ENCODE measurements at regions not wholly inside any gene's neighbourhood (a gene's known extent, or its start where the extent isn't known, plus 50 kb on each side); places are given as distances from the start of the nearest gene placed in this dataset.

DNA sequence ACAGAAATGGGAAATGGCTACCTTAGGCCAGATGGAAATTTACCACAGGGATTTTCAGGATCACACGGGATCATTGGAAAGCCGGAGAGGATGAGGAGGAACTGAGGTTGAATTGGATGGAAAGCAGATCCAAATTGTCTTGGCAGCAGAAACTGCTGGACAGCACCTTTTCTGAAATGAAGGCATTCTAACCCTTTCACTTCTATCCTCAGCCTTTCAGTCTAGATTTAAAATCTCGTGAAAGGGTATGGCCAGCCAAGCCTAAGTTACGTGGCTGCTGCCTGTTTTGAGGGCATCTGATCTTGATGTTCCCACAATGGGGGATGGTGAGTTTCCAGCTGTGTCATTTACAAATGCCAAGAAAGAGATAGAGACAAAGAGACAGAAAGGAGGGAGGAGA is 358.2 kb downstream of the KIF16B start:
- intact Hi-C loops (cut with micrococcal nuclease) = no loop called here
- no peaks in the 10 kb centered on the region for H3K27me3 Mint-ChIP-seq (ENCODE audit: insufficient read depth, unreplicated experiment)
- DNase-seq (ENCODE audit: unreplicated experiment) = no peak
- H3K27ac Mint-ChIP-seq (ENCODE audit: low read depth, unreplicated experiment) = no peak overlapping the region
- CTCF ChIA-PET = interaction anchor here (0.6 to 0.7 kb wide), 2 partner anchors 14 to 515 kb away, joined by 3 read pairs; no protein-coding TSS in a partner anchor
- TF ChIP-seq, protein P1, sequence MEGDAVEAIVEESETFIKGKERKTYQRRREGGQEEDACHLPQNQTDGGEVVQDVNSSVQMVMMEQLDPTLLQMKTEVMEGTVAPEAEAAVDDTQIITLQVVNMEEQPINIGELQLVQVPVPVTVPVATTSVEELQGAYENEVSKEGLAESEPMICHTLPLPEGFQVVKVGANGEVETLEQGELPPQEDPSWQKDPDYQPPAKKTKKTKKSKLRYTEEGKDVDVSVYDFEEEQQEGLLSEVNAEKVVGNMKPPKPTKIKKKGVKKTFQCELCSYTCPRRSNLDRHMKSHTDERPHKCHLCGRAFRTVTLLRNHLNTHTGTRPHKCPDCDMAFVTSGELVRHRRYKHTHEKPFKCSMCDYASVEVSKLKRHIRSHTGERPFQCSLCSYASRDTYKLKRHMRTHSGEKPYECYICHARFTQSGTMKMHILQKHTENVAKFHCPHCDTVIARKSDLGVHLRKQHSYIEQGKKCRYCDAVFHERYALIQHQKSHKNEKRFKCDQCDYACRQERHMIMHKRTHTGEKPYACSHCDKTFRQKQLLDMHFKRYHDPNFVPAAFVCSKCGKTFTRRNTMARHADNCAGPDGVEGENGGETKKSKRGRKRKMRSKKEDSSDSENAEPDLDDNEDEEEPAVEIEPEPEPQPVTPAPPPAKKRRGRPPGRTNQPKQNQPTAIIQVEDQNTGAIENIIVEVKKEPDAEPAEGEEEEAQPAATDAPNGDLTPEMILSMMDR (IDR thresholded peaks at IDR 0.05; ENCODE audit: unreplicated experiment) = no peak
- POLR2A ChIA-PET = no interaction called here
- H3K4me1 Mint-ChIP-seq (ENCODE audit: insufficient read depth, unreplicated experiment) = no peaks in the 10 kb centered on the region
- H3K4me3 Mint-ChIP-seq (ENCODE audit: unreplicated experiment) = no peak overlapping the region
- peaks cover 8% of the 10 kb centered on the region for H3K9me3 Mint-ChIP-seq (ENCODE audit: unreplicated experiment)
- BruUV-seq (replicated peaks) = no TSS peak
- no peaks in the 10 kb centered on the region for H3K36me3 Mint-ChIP-seq (ENCODE audit: insufficient read depth, unreplicated experiment)

DNA sequence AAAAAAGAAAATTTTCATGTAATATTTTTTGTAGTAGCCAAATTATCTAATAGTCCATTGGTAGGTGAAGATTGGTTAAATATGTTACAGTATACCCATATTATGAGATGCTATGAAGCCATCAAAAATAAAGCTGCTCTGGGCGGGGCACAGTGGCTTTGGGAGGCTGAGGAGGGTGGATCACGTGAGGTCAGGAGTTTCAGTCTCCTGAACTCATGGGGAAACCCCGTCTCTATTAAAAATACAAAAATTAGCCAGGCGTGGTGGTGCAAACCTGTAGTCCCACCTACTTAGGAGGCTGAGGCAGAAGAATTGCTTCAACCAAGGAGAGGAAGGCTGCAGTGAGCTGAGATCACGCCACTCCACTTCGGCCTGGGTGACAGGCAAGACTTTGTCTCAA is 360.5 kb downstream of the KIF16B start:
- H3K36me3 Mint-ChIP-seq (ENCODE audit: insufficient read depth, unreplicated experiment) = no peaks in the 10 kb centered on the region
- no peaks in the 10 kb centered on the region for H3K4me1 Mint-ChIP-seq (ENCODE audit: insufficient read depth, unreplicated experiment)
- ChIA-PET CTCF (interaction anchor here (0.7 kb wide), 1 partner anchor 535 kb away, joined by 3 read pairs; the partner anchor contains the start of gene OTOR), POLR2A (no interaction called here)
- no peaks in the 10 kb centered on the region for H3K27me3 Mint-ChIP-seq (ENCODE audit: insufficient read depth, unreplicated experiment)
- no TSS peak for BruUV-seq (replicated peaks)
- intact Hi-C loops (cut with micrococcal nuclease) = no loop called here
- DNase-seq (ENCODE audit: unreplicated experiment) = no peak
- H3K9me3 Mint-ChIP-seq (ENCODE audit: unreplicated experiment) = peaks cover 14% of the 10 kb centered on the region
- H3K27ac Mint-ChIP-seq (ENCODE audit: low read depth, unreplicated experiment) = no peak overlapping the region
- H3K4me3 Mint-ChIP-seq (ENCODE audit: unreplicated experiment) = no peak overlapping the region
- TF ChIP-seq, protein P1 (IDR thresholded peaks at IDR 0.05; ENCODE audit: unreplicated experiment) = no peak

DNA sequence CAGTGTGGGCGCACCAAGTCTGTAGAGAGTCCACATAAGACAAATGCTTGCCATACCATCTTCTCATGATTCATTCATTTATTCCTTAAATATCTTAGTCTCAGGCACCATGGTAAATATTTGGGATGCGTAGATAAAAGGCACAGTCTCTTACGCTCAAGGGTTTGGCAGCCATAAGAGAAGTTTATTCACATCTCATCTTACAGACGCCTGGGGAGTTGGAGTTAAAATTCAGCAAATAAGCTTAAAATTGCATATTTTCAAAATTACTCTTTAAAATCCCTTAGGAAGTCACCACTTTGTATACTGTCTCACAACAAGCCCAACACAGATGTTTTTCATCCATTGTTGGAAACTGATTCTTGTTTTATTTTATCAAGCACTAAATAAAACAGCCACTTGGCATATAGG is 363.3 kb downstream of the KIF16B start:
- BruUV-seq (replicated peaks) = no TSS peak
- Mint-ChIP-seq H3K9me3 (ENCODE audit: unreplicated experiment) (peaks cover 7% of the 10 kb centered on the region), H3K27me3 (ENCODE audit: insufficient read depth, unreplicated experiment) (no peaks in the 10 kb centered on the region), H3K4me1 (ENCODE audit: insufficient read depth, unreplicated experiment) (no peaks in the 10 kb centered on the region), H3K27ac (ENCODE audit: low read depth, unreplicated experiment) (no peak overlapping the region), H3K36me3 (ENCODE audit: insufficient read depth, unreplicated experiment) (no peaks in the 10 kb centered on the region), H3K4me3 (ENCODE audit: unreplicated experiment) (no peak overlapping the region)
- intact Hi-C loops (cut with micrococcal nuclease) = no loop called here
- TF ChIP-seq, protein P1 (IDR thresholded peaks at IDR 0.05; ENCODE audit: unreplicated experiment) = no peak
- ChIA-PET CTCF (interaction anchor here (1.0 kb wide), 1 partner anchor 17 kb away, joined by 5 read pairs; no protein-coding TSS in a partner anchor), POLR2A (no interaction called here)
- no peak for DNase-seq (ENCODE audit: unreplicated experiment)

DNA sequence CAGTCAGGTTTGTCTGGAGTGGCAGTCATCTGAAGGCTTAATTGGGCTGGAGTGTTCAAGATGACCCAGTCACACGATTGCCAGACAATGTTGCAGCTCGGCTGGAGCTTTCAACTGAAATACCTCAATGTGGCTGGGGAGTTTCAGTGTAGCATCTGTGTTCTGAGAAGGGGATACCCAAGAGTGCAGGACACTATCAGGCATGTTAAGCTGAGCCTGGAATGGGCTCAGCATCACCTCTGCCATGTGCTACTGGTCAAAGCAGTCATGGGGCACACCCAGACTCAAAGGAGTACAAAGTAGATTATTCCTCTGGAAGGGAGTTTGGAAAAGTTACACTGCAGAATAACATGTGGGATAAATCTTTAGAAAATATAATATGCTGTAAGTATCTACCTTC is 363.9 kb downstream of the KIF16B start:
- intact Hi-C loops (cut with micrococcal nuclease) = no loop called here
- Mint-ChIP-seq H3K9me3 (ENCODE audit: unreplicated experiment) (peaks cover 8% of the 10 kb centered on the region), H3K4me1 (ENCODE audit: insufficient read depth, unreplicated experiment) (no peaks in the 10 kb centered on the region), H3K4me3 (ENCODE audit: unreplicated experiment) (no peak overlapping the region), H3K27me3 (ENCODE audit: insufficient read depth, unreplicated experiment) (no peaks in the 10 kb centered on the region), H3K27ac (ENCODE audit: low read depth, unreplicated experiment) (no peak overlapping the region), H3K36me3 (ENCODE audit: insufficient read depth, unreplicated experiment) (no peaks in the 10 kb centered on the region)
- ChIA-PET CTCF (no interaction called here), POLR2A (interaction anchor here (0.6 kb wide), 2 partner anchors 12 to 583 kb away, joined by 3 read pairs; no protein-coding TSS in a partner anchor)
- BruUV-seq (replicated peaks) = no TSS peak
- no peak for DNase-seq (ENCODE audit: unreplicated experiment)
- TF ChIP-seq, protein P1 (IDR thresholded peaks at IDR 0.05; ENCODE audit: unreplicated experiment) = no peak

Measured in MCF 10A (cell line).